ENCODE measurements at regions not wholly inside any gene's neighbourhood (a gene's known extent, or its start where the extent isn't known, plus 50 kb on each side); places are given as distances from the start of the nearest gene placed in this dataset.

DNA sequence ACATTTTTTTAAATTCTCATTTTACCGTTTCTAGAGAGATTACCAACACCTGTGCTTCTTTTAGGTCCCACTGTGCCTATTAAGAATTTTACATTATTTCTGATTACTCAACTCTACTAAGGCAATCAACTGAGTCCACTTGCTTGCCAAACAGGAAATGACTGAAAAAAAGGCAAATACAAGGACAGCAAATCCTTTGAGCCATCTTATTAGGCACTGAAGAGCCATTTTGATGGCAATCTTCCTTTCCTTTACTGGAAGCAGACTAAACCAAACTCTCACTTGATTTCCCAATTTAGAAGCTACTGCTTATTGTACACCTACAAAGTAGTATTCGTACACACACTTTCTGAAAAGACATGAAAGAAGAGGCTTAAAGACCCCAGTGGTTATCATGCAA, 121.4 kb upstream of the COL3A1 start:
- Histone ChIP-seq H3K79me2 (ENCODE audit: insufficient read depth, low read length) (no peaks in the 10 kb centered on the region), H3K9me3 (ENCODE audit: low read length) (peaks cover 16% of the 10 kb centered on the region), H4K20me1 (ENCODE audit: insufficient read depth, low read length) (no peaks in the 10 kb centered on the region), H3K36me3 (replicated peaks in 1 of 2; ENCODE audit: control insufficient read depth in 1 of 2, insufficient read depth in 2 of 2, low read length in 2 of 2) (no peaks in the 10 kb centered on the region), H3K9ac (ENCODE audit: insufficient read depth, low read depth, low read length) (no peak overlapping the region), H2AFZ (ENCODE audit: low read length) (no peak overlapping the region), H3K4me1 (ENCODE audit: insufficient read depth, low read length) (no peaks in the 10 kb centered on the region), H3K27ac (ENCODE audit: extremely low read length, insufficient read depth, low read length) (no peak overlapping the region), H3K27me3 (ENCODE audit: control insufficient read depth in 1 of 2, insufficient read depth in 2 of 2, low read length in 2 of 2) (no peaks in the 10 kb centered on the region), H3K4me3 (replicated peaks in 1 of 3; ENCODE audit: insufficient read depth in 1 of 3, low read depth in 2 of 3, low read length in 3 of 3) (no peak overlapping the region), H3K4me2 (ENCODE audit: low read depth, low read length) (no peak overlapping the region)
- TF ChIP-seq CREB3 (CRISPR knock-in tag; IDR thresholded peaks at IDR 0.05) (no peak), HOXA9 (CRISPR knock-in tag; IDR thresholded peaks at IDR 0.05; ENCODE audit: borderline replicate concordance) (no peak), NFIC (IDR thresholded peaks at IDR 0.05; ENCODE audit: low read length) (no peak), ZNF468 (CRISPR knock-in tag; IDR thresholded peaks at IDR 0.05) (no peak), HMG20B (CRISPR knock-in tag; conservative IDR thresholded peaks at IDR 0.05) (no peak)
- WGBS (ENCODE audit: low lambda C conversion rate) = 20% methylated on average over 2 of the region's 2 CpGs
- no peak for DNase-seq (ENCODE audit: low spot score)
- ATAC-seq = no peak
- no peak for FAIRE-seq
- intact Hi-C loops (cut with micrococcal nuclease; ENCODE audit: unreplicated experiment) (no loop called here), in situ Hi-C loops (cut with HindIII; ENCODE audit: extremely low pct_ligation_motif_present, low pct_unique_long_range_greater_than_20kb) (no loop called here)
- ChIA-PET POLR2A (no interaction called here), CTCF (ENCODE audit: low intra/inter-chr PET ratio, low total read pairs) (no interaction called here)
- no TSS peak for BruUV-seq (replicated peaks)

DNA sequence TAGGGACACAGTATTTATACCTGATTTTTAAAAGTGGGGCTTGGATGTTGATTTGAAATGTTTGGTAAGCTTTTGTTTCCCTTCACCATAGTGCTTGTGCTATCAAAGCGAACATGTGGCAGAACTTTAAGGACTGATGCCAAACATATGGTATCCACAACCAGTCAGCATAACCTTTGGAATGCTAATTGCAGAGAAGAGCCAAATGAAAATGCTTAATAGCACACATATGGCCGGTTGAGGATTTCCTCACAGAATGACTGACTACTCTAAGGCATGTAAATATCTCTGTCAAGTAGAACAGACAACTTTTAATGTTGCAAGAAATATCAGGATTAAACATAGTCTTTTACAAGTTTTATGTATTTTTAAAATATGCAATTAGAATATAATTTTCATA, 120.9 kb upstream of the COL3A1 start:
- BruUV-seq (replicated peaks) = no TSS peak
- WGBS (ENCODE audit: low lambda C conversion rate) = 2% methylated on average over 2 of the region's 2 CpGs
- ChIA-PET POLR2A (no interaction called here), CTCF (ENCODE audit: low intra/inter-chr PET ratio, low total read pairs) (no interaction called here)
- no peak for DNase-seq (ENCODE audit: low spot score)
- peaks cover 16% of the 10 kb centered on the region for H3K9me3 ChIP-seq (ENCODE audit: low read length)
- no peaks in the 10 kb centered on the region for H3K36me3 ChIP-seq (replicated peaks in 1 of 2; ENCODE audit: control insufficient read depth in 1 of 2, insufficient read depth in 2 of 2, low read length in 2 of 2)
- no peaks in the 10 kb centered on the region for H3K79me2 ChIP-seq (ENCODE audit: insufficient read depth, low read length)
- no peaks in the 10 kb centered on the region for H3K27me3 ChIP-seq (ENCODE audit: control insufficient read depth in 1 of 2, insufficient read depth in 2 of 2, low read length in 2 of 2)
- H4K20me1 ChIP-seq (ENCODE audit: insufficient read depth, low read length) = no peaks in the 10 kb centered on the region
- no peak overlapping the region for H3K4me2 ChIP-seq (ENCODE audit: low read depth, low read length)
- intact Hi-C loops (cut with micrococcal nuclease; ENCODE audit: unreplicated experiment) (no loop called here), in situ Hi-C loops (cut with HindIII; ENCODE audit: extremely low pct_ligation_motif_present, low pct_unique_long_range_greater_than_20kb) (no loop called here)
- TF ChIP-seq FLYWCH1 (CRISPR knock-in tag; IDR thresholded peaks at IDR 0.05) (no peak), YEATS2 (CRISPR knock-in tag; IDR thresholded peaks at IDR 0.05; ENCODE audit: borderline replicate concordance) (no peak), U2AF1 (optimal IDR thresholded peaks at IDR 0.05; ENCODE audit: low read depth, low read length) (no peak)
- H3K9ac ChIP-seq (ENCODE audit: insufficient read depth, low read depth, low read length) = no peak overlapping the region
- no peak for ATAC-seq
- no peak overlapping the region for H3K4me3 ChIP-seq (replicated peaks in 1 of 3; ENCODE audit: insufficient read depth in 1 of 3, low read depth in 2 of 3, low read length in 3 of 3)
- H3K27ac ChIP-seq (ENCODE audit: extremely low read length, insufficient read depth, low read length) = no peak overlapping the region
- H3K4me1 ChIP-seq (ENCODE audit: insufficient read depth, low read length) = no peaks in the 10 kb centered on the region
- FAIRE-seq = no peak
- H2AFZ ChIP-seq (ENCODE audit: low read length) = no peak overlapping the region
